Stimulated activated CD8-positive, alpha-beta memory T cell treated with anti-CD3 and anti-CD28 coated beads, Interleukin-4, amount 100 ng/mL, for 48 hours (primary cell): ENCODE measurements at regions not wholly inside any gene's neighbourhood (a gene's known extent, or its start where the extent isn't known, plus 50 kb on each side); places are given as distances from the start of the nearest gene placed in this dataset.
"Not testable (repeated sequence)": the region's sequence is repeated elsewhere in the genome, so short reads cannot be mapped to it uniquely, and the experiment has no call there.

Experiments
- DNase-seq: peaks from one replicate; pipeline ENCODE4 v3.0.0-alpha.2; 2020

- no peak for DNase-seq
Measured at GRCh38 chr6:13874191-13874549, 50.6 kb upstream of the RNF182 start.

GRCh38 chr6:13873288-13874190, 51.2 kb upstream of the RNF182 start:
- peak; percentile 87 for DNase-seq

GRCh38 chr6:13872681-13873080, 52.1 kb upstream of the RNF182 start:
- DNase-seq: no peak

GRCh38 chr6:13872006-13872405, 52.7 kb upstream of the RNF182 start:
- DNase-seq: not testable (repeated sequence)

GRCh38 chr6:13870214-13870830, 54.4 kb upstream of the RNF182 start:
- no peak for DNase-seq

- no peak for DNase-seq
Measured at GRCh38 chr6:13868236-13868635, 53.9 kb upstream of the MCUR1 start.

- no peak for DNase-seq
Measured at GRCh38 chr6:13866301-13866700, 51.9 kb upstream of the MCUR1 start.

GRCh38 chr6:13865141-13865540, 50.8 kb upstream of the MCUR1 start:
- no peak for DNase-seq

GRCh38 chr6:13864669-13865068, 50.3 kb upstream of the MCUR1 start:
- not testable (repeated sequence) for DNase-seq
